Cardiac muscle cell (in vitro differentiated cells and primary cell): ENCODE measurements at regions not wholly inside any gene's neighbourhood (a gene's known extent, or its start where the extent isn't known, plus 50 kb on each side); places are given as distances from the start of the nearest gene placed in this dataset.

Source experiments
- DNase-seq, 2 donors: peaks; one replicate each; pipeline versions ENCODE4 v3.0.0 to v3.0.0-alpha.2; 2010 to 2017; ENCODE audit warnings: low read depth in 1 of 2, low spot score in 1 of 2
- H3K27ac ChIP-seq: fragments of 200-600 bp; sonication (generic); 2 replicates; pipeline ENCODE4 v1.5.1; 2016
- H3K27me3 ChIP-seq: fragments of 200-600 bp; sonication (generic); 2 replicates; pipeline ENCODE4 v1.6.0; 2016; ENCODE audit warnings: control low read depth
- H3K36me3 ChIP-seq: fragments of 200-600 bp; sonication (generic); 2 replicates; pipeline ENCODE4 v1.5.1; 2016; ENCODE audit warnings: control low read depth
- H3K4me1 ChIP-seq: fragments of 200-600 bp; sonication (generic); 2 replicates; pipeline ENCODE4 v1.8.1; 2017; ENCODE audit warnings: low read depth, mild to moderate bottlenecking, mixed run types
- H3K4me3 ChIP-seq: fragments of 200-600 bp; sonication (generic); 2 replicates; pipeline ENCODE4 v1.5.1; 2016; ENCODE audit warnings: mild to moderate bottlenecking
- H3K9me3 ChIP-seq: fragments of 200-600 bp; sonication (generic); 2 replicates; pipeline ENCODE4 v1.5.1; 2017; ENCODE audit warnings: low read depth, mild to moderate bottlenecking, control low read depth
- TF ChIP-seq, protein P1 (sequence below): IDR thresholded peaks from 2 replicates; pipeline ENCODE4 v1.5.1; 2012; ENCODE audit warnings: low read depth, mild to moderate bottlenecking, low read length

DNA sequence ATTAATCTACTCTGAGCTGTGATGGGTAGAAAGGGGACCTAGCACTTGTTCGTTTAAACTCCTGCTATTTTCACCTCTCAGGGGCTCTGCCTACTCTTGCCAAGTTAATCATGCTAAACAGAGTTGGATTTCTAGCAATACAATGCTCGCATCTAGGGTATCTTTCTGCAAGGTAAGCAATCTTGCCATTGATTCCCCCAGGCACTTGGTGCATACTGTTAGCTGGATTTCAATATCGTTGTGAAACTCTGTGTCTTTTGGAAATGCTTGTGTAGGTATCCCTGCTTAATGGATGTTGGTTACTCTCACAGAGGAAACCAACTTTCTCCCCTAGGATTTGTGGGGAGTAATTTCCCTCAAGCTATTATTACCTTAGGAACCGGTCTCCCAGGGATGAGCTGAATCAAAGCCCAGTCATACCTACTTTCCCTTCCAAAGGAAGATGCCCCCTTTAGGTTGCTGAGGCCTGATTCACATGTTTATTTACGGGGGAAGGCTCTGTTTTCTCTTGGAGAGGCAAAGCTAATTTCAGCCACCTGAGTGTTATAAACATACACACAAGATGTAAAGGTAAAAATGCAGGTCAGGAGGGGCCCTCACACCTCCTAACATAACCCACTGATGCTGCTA lies 366.8 kb downstream of the FBXW7 start:
- Histone ChIP-seq H3K9me3 (no peaks in the 10 kb centered on the region), H3K27me3 (peaks cover 4% of the 10 kb centered on the region), H3K4me1 (no peaks in the 10 kb centered on the region), H3K27ac (no peak overlapping the region), H3K4me3 (no peak overlapping the region), H3K36me3 (no peaks in the 10 kb centered on the region)
- no peak for DNase-seq
- TF ChIP-seq, protein P1, sequence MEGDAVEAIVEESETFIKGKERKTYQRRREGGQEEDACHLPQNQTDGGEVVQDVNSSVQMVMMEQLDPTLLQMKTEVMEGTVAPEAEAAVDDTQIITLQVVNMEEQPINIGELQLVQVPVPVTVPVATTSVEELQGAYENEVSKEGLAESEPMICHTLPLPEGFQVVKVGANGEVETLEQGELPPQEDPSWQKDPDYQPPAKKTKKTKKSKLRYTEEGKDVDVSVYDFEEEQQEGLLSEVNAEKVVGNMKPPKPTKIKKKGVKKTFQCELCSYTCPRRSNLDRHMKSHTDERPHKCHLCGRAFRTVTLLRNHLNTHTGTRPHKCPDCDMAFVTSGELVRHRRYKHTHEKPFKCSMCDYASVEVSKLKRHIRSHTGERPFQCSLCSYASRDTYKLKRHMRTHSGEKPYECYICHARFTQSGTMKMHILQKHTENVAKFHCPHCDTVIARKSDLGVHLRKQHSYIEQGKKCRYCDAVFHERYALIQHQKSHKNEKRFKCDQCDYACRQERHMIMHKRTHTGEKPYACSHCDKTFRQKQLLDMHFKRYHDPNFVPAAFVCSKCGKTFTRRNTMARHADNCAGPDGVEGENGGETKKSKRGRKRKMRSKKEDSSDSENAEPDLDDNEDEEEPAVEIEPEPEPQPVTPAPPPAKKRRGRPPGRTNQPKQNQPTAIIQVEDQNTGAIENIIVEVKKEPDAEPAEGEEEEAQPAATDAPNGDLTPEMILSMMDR = no peak

DNA sequence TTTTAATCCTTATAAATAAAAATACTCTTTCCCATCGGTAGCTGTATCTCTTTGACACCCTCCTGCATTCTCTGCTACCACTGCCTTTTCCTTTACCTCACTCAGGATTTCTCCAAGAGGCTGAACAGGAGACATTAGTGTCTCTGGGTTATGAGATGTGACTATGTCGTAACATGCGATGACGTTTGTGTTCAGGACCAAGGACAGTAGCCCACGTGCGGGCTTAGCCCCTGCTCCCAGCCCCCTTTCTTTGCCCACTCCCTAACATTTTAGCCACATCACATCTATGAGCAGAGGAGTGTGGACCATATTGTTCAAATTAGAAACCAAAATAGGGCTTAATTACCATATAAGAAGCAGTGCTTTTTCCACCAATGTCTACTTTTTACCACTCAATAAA lies 369.3 kb downstream of the FBXW7 start:
- peaks cover 9% of the 10 kb centered on the region for H3K4me1 ChIP-seq
- no peaks in the 10 kb centered on the region for H3K27me3 ChIP-seq
- H3K9me3 ChIP-seq = no peaks in the 10 kb centered on the region
- no peaks in the 10 kb centered on the region for H3K36me3 ChIP-seq
- TF ChIP-seq, protein P1 = no peak
- no peak overlapping the region for H3K4me3 ChIP-seq
- peak; percentile 19 to 83 for DNase-seq
- no peak overlapping the region for H3K27ac ChIP-seq

DNA sequence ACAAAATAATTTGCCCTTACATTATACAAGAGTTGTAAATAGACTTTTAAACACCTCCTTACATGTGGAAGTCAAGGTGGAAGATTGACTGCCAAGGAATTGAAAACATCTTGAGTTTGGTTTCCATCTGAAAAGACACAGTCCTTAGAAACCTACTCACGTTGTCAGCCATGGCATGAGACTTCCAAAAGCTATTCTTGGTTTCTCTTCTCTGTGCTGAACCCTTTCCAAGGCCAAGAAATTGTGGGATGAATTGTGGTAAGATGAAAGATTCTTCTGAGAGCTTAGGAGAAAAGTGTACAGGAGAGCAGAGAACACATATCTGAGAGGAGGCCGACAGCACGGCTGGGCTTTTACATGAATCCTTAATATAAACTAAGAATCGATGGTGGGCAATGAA lies 370.0 kb downstream of the FBXW7 start:
- no peaks in the 10 kb centered on the region for H3K9me3 ChIP-seq

DNA sequence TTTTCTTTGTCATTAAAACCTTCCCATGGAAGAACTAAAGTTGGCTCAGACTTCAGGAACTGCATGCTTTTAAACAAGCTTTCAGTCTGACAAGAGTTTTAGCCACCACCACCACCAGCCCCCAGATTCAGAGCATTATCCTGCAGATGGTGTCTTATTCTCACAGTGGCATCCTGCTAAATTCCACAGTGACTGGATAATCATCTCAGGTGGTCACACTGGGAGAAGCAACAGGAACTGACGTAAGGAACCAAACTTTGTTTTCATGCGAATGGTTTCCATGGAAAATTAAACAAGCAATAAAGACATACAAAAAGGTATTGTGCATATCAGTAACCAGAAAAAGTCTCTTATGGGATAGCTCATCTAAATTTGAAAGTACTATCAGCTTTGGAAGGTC lies 370.7 kb downstream of the FBXW7 start:
- TF ChIP-seq, protein P1 = no peak
- H3K27ac ChIP-seq = no peak overlapping the region
- no peaks in the 10 kb centered on the region for H3K27me3 ChIP-seq
- DNase-seq = no peak
- H3K36me3 ChIP-seq = no peaks in the 10 kb centered on the region
- H3K4me3 ChIP-seq = no peak overlapping the region
- peaks cover 9% of the 10 kb centered on the region for H3K4me1 ChIP-seq
- H3K9me3 ChIP-seq = no peaks in the 10 kb centered on the region

More for the DNA sequence above, 370.0 kb downstream of the FBXW7 start:
- Histone ChIP-seq H3K27ac (no peak overlapping the region), H3K27me3 (no peaks in the 10 kb centered on the region), H3K36me3 (no peaks in the 10 kb centered on the region), H3K4me1 (peaks cover 9% of the 10 kb centered on the region), H3K4me3 (no peak overlapping the region)
- DNase-seq = no peak
- TF ChIP-seq, protein P1 = no peak

DNA sequence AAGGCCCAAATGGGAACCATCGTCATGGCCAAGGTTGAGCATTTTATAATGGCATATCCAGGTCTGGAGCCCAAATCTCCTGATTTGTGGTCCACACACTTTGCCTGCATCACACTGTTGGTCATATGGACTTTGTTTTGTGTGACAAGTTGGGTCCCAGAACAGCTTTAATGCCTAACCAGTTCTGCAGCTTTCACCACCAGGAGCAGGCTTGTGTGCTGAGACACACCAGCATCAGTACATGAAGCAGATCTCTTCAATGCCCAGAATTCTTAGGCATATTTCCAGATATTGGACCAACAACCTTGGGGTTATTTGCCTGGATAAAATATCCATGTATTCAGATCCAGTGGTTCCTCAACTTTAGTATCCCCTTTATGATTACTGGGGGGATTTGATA lies 371.3 kb downstream of the FBXW7 start:
- Histone ChIP-seq H3K9me3 (no peaks in the 10 kb centered on the region), H3K36me3 (no peaks in the 10 kb centered on the region), H3K4me1 (peaks cover 14% of the 10 kb centered on the region), H3K4me3 (no peak overlapping the region), H3K27me3 (no peaks in the 10 kb centered on the region), H3K27ac (no peak overlapping the region)
- no peak for DNase-seq
- TF ChIP-seq, protein P1 = no peak
